MCF 10A (cell line): ENCODE measurements at regions not wholly inside any gene's neighbourhood (a gene's known extent, or its start where the extent isn't known, plus 50 kb on each side); places are given as distances from the start of the nearest gene placed in this dataset.

Experiments used
- BruUV-seq: library from RNA; stranded (reverse); fragments of 400-500 nt; replicated peaks from 2 replicates; lab custom pipeline; 2021; lab: Mats Ljungman, UMichigan
- CTCF ChIA-PET: fragments of 300-600 bp; sonication (Branson Sonifier 250); formaldehyde crosslinking; extraction: SDS; loops from one replicate; lab custom pipeline; 2021; ENCODE audit warnings: antibody characterized with exemption, inconsistent platforms; lab: Yijun Ruan, JAX
- POLR2A ChIA-PET: fragments of 300-600, 350-650 bp; sonication (Branson Sonifier 250); formaldehyde crosslinking; extraction: SDS; loops from one replicate; lab custom pipeline; 2020; ENCODE audit warnings: antibody characterized with exemption, inconsistent platforms; lab: Yijun Ruan, JAX
- DNase-seq: peaks from one replicate; pipeline ENCODE4 v3.0.0-alpha.2; 2018; ENCODE audit not compliant: unreplicated experiment
- H3K27ac Mint-ChIP-seq: one replicate; pipeline ENCODE4 v1.8.0; 2022; ENCODE audit warnings: mild to moderate bottlenecking, low read depth, mixed read lengths; ENCODE audit not compliant: unreplicated experiment
- H3K27me3 Mint-ChIP-seq: one replicate; pipeline ENCODE4 v1.8.0; 2022; ENCODE audit warnings: mixed read lengths; ENCODE audit not compliant: insufficient read depth, unreplicated experiment
- H3K36me3 Mint-ChIP-seq: one replicate; pipeline ENCODE4 v1.8.0; 2022; ENCODE audit warnings: mild to moderate bottlenecking, moderate library complexity, mixed read lengths; ENCODE audit not compliant: insufficient read depth, unreplicated experiment
- H3K4me1 Mint-ChIP-seq: one replicate; pipeline ENCODE4 v1.8.0; 2022; ENCODE audit warnings: mixed read lengths; ENCODE audit not compliant: insufficient read depth, unreplicated experiment
- H3K4me3 Mint-ChIP-seq: one replicate; pipeline ENCODE4 v1.8.0; 2022; ENCODE audit warnings: mild to moderate bottlenecking, moderate library complexity, mixed read lengths; ENCODE audit not compliant: unreplicated experiment
- H3K9me3 Mint-ChIP-seq: one replicate; pipeline ENCODE4 v1.8.0; 2022; ENCODE audit warnings: mixed read lengths; ENCODE audit not compliant: unreplicated experiment
- intact Hi-C: fragments of 100-400 bp; cut with micrococcal nuclease; formaldehyde crosslinking; loops from 2 replicates; pipeline ENCODE4 v1.14.1; 2022
- TF ChIP-seq, protein P1 (sequence below): fragments of 200-600 bp; IDR thresholded peaks from one replicate; pipeline ENCODE4 v1.8.0; 2022; ENCODE audit warnings: antibody characterized with exemption, mild to moderate bottlenecking; ENCODE audit not compliant: unreplicated experiment

DNA sequence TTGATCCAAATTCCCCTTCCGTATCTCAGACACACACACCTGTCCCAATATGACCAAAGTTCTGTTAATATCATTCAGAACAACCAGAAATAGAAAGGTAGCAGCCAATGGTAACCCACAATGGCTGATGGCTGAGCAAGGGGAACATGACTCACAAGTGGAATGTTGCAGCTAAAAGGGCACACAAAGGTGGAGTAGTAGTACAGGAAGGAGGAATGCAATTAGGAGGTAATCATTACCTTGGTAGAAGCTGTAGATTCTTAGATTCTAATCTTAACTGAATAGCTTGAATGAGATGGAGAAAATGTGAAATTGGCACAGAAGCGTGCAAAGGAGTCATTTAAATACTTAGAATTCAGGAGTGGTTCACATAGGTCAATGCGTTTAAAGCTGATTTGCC is 347.9 kb downstream of the NR2F2 start:
- Mint-ChIP-seq H3K36me3 (no peaks in the 10 kb centered on the region), H3K27me3 (peaks cover 25% of the 10 kb centered on the region), H3K4me3 (no peak overlapping the region), H3K27ac (no peak overlapping the region), H3K9me3 (no peaks in the 10 kb centered on the region), H3K4me1 (no peaks in the 10 kb centered on the region)
- ChIA-PET CTCF (no interaction called here), POLR2A (no interaction called here)
- TF ChIP-seq, protein P1, sequence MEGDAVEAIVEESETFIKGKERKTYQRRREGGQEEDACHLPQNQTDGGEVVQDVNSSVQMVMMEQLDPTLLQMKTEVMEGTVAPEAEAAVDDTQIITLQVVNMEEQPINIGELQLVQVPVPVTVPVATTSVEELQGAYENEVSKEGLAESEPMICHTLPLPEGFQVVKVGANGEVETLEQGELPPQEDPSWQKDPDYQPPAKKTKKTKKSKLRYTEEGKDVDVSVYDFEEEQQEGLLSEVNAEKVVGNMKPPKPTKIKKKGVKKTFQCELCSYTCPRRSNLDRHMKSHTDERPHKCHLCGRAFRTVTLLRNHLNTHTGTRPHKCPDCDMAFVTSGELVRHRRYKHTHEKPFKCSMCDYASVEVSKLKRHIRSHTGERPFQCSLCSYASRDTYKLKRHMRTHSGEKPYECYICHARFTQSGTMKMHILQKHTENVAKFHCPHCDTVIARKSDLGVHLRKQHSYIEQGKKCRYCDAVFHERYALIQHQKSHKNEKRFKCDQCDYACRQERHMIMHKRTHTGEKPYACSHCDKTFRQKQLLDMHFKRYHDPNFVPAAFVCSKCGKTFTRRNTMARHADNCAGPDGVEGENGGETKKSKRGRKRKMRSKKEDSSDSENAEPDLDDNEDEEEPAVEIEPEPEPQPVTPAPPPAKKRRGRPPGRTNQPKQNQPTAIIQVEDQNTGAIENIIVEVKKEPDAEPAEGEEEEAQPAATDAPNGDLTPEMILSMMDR = no peak
- intact Hi-C loops = no loop called here
- BruUV-seq = no TSS peak
- DNase-seq = no peak

DNA sequence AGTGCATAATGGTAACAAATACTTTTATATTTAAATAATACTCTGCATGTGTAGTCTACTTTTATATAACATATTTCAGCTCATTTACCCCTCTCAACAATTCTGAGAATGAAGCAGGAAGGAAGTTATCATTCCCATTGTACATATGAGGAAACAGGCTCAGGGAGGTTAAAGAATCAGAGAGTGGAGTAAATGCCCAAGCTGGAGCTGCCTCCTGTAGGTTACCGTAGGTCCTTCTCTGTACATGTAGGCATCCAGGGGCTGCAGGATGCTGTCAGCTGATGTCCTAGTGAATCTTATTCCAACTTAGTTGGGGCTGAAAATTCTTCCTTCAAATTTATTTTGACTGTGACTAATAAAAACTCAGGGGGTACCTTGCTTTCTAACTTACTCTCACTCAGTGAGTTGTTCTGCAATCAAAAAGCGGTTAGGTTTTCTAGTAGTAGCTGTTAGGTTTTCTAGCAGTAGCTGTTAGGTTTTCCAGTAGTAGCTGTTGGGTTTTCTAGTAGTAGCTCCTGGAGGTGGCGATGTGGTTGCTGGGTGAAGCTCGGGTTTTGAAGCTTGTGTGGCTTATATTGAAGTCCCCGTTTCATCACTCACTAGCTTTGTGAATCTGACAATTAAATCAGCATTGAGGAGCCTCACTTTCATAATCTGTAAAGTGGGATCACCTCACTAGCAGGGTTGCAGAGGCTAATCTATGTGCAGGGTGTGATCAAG is 357.0 kb downstream of the NR2F2 start:
- no peak overlapping the region for H3K4me3 Mint-ChIP-seq
- peaks cover 81% of the 10 kb centered on the region for H3K27me3 Mint-ChIP-seq
- POLR2A ChIA-PET = interaction anchor here (0.5 to 0.6 kb wide), 2 partner anchors 22 to 350 kb away, joined by 3 read pairs; no protein-coding TSS in a partner anchor
- CTCF ChIA-PET = interaction anchor here (1.0 kb wide), 1 partner anchor 17 kb away, joined by 4 read pairs; no protein-coding TSS in a partner anchor
- H3K36me3 Mint-ChIP-seq = no peaks in the 10 kb centered on the region
- H3K9me3 Mint-ChIP-seq = no peaks in the 10 kb centered on the region
- DNase-seq = no peak
- intact Hi-C loops = no loop called here
- no peak overlapping the region for H3K27ac Mint-ChIP-seq
- H3K4me1 Mint-ChIP-seq = no peaks in the 10 kb centered on the region
- BruUV-seq = no TSS peak
- TF ChIP-seq, protein P1 = no peak

DNA sequence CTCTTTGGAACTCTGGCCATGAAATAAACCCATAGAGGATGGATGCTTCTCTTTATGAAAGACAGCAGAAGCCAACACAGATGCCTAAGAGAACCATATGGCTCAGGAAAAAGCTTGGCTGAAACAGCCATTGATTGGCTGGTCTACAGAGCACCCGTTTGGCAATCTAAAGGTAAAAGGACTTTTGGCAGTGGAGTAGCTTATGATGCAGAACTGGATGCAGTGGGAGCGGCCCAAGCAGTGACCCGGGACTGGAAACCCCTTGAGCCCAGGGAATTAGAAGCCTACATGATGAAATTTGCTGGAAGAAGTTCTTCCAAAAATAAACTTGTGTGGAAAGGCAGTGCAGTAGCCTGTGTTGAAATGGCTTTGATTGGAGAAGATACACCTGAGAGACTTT is 360.2 kb downstream of the NR2F2 start:
- Mint-ChIP-seq H3K27me3 (peaks cover 70% of the 10 kb centered on the region), H3K4me1 (no peaks in the 10 kb centered on the region), H3K9me3 (no peaks in the 10 kb centered on the region), H3K27ac (no peak overlapping the region), H3K36me3 (no peaks in the 10 kb centered on the region), H3K4me3 (no peak overlapping the region)
- ChIA-PET POLR2A (interaction anchor here (1.0 kb wide), 1 partner anchor 19 kb away, joined by 3 read pairs; no protein-coding TSS in a partner anchor), CTCF (no interaction called here)
- no peak for DNase-seq
- TF ChIP-seq, protein P1 = no peak
- intact Hi-C loops = no loop called here
- no TSS peak for BruUV-seq

DNA sequence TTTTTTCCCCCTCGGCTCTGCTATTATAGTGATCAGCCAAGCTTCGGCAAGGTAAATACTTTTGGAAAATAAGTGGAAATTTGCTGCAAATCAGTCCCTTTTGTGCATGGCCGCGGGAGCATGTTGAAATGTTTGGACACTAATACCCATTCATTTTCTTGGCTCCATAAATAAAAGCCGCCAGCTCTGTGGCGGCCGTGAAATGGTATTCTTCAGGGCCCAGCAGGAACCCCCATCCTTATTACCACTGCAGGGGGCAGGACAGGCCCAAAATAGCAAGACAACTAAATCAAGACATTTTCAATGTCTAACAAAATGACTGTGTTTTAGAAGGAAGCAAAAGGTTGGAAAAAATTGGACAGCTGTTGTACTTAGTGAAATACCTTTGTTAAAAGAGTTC is 362.3 kb downstream of the NR2F2 start:
- no TSS peak for BruUV-seq
- ChIA-PET CTCF (interaction anchor here (0.6 kb wide), 1 partner anchor 189 kb away, joined by 3 read pairs; no protein-coding TSS in a partner anchor), POLR2A (no interaction called here)
- no peaks in the 10 kb centered on the region for H3K4me1 Mint-ChIP-seq
- intact Hi-C loops = no loop called here
- no peaks in the 10 kb centered on the region for H3K36me3 Mint-ChIP-seq
- H3K27me3 Mint-ChIP-seq = peaks cover 69% of the 10 kb centered on the region
- no peaks in the 10 kb centered on the region for H3K9me3 Mint-ChIP-seq
- no peak for DNase-seq
- no peak overlapping the region for H3K27ac Mint-ChIP-seq
- TF ChIP-seq, protein P1 = no peak
- H3K4me3 Mint-ChIP-seq = no peak overlapping the region
